Muscle of back (tissue), 3 donors: ENCODE measurements at regions not wholly inside any gene's neighbourhood (a gene's known extent, or its start where the extent isn't known, plus 50 kb on each side); places are given as distances from the start of the nearest gene placed in this dataset.
A peak's percentile ranks its signal among the peaks of the same experiment; 100 is the strongest.
"Not testable (repeated sequence)": the region's sequence is repeated elsewhere in the genome, so short reads cannot be mapped to it uniquely, and the experiment has no call there.

Source experiments
- DNase-seq, 3 donors: peaks; one replicate each; pipeline versions ENCODE4 v3.0.0 to v3.0.0-alpha.2; 2013

DNA sequence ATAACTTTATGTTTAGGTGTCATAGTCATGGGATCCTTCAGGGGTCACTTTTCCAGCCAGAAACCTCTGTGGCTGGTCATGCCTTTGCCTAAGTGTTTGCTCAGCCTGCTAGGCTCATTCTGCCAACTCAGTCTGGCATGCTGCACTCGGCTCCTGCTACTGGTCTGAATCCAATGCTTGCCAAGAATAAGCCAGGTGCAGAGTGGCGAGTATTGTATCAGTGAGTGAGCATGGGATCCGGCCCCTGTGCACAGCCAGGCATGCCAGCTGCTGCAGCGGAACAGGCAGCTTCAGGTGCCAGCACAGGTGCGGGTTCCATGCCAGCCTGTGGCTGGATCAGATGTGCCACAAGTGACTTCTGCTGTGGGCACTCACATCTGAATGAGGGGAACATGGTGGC, 1269.3 kb upstream of the CNTN5 start:
- DNase-seq, result no peak

DNA sequence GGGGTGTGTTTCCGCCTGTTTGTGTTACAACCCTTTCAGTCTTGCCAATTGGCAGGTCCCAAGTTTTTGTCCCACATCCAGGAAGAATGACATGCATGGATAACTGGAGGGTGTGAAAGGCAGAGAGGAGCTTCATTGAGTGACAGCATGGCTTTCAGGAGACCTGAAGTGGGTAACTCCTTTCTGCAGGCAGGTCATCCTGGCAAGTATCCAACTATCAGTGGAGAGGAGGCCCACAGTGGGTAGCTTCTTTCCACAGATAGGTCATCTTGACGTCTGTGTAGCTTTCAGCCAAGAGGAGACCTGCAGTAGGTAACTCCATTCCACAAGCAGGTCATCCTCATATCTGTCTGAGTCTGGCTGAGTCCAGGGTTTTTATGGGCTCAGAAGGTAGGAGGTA, 1268.8 kb upstream of the CNTN5 start:
- DNase-seq, result no peak

DNA sequence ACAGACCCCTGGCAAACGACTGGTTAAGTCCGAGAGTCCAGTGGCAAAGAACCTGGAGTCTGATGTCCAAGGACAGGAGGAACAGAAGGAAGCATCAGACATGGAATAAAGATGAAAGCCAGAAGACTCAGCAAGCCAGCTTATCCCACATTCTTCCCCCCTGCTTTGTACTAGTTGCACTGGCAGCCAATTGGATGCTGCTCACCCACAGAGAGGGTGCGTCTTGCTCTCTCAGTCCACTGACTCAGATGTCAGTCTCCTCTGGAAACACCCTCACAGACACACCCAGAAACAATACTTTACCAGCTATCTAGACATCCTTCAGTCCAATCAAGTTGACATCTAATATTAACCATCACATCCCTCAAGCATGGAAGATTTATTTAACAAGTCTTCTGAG, 1265.8 kb upstream of the CNTN5 start:
- no peak for DNase-seq

DNA sequence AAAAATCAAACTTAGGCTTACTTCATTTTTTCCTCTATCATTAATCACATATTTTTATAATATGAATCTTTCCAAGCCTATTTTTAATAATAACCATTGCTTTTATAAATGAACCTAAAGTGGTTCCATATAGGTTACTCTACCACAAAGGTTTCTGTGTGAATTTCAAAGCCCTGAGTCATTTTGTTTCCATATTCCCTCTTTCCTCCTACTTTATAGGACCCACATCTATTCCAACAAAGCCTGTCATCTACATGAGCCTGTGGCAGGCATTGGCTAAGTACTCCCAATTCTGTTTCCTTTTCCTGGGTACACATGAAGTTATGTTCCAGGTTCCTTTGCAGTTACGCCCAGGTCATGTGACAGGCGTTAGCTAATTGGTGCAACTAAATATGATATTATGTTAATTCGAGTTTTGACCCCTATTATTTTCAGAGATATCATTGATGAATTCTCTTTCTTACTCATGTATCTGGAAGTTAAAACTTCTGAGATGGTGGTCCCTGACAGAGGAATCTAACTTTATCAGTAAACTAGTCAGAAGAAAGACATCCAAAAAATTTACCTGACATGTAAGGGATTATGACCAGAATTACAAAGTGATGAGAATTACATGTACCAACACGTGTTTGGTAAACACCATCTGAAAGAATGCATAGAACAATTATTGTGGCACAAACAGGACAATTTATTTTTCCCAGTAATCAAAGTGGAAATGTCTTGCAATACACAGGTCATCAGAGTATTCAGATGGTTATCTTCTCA, 1264.0 kb upstream of the CNTN5 start:
- no peak for DNase-seq

DNA sequence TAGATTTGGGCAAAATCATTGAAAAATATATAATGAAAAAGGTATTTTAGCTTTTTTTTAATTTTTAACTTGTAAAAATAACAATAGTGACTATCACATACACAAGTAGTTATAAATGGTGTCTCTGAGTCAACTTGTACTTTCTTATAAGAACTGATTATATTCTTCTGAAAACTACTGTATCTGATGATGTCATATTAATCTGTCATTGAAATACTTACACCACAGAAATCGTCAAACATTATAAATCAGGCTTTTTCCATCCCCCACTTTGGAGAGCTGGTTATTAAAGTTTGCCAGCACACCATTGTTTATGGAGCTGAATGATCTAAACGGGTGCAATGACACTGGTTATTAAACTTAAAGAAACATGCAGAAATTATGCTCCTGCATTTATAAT, 1259.6 kb upstream of the CNTN5 start:
- no peak for DNase-seq

DNA sequence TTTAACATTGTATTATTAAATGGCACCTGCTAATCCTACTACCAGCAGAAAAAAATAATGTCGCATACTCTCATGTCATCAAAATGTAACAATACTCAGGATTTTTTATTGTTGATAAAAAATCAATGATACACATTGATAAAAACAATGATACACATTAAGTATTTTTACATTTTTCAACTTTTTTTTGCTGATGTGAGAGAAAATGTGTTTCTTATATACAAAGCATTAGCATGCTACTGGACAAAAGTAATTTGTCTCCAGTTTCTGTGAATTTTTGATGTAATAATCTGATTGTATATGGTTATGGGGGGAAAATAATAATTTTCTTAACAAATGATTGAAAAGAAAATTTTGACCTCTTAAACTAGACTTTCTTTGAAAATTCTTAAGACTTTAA, 1256.6 kb upstream of the CNTN5 start:
- no peak for DNase-seq

DNA sequence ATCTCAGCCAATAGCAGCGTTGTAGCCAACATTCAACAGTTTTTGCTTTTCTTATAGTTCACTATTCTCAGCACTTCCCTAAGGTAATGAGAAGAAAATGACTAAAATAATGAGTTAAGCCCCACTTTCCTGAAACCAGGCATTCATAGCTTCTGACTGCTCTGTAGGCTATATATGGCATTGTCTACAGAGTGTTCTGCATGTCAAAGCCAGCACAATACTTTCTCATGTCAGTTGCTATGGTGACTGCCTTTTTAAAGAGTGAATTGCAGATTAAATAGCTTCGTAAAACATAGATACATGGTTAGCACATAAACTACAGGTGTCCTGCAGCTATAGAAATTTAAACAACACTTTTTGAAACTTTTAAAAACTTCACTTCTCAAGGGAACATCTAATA, 1256.1 kb upstream of the CNTN5 start:
- DNase-seq, result peak in 1 of 3 donors; percentile 12

DNA sequence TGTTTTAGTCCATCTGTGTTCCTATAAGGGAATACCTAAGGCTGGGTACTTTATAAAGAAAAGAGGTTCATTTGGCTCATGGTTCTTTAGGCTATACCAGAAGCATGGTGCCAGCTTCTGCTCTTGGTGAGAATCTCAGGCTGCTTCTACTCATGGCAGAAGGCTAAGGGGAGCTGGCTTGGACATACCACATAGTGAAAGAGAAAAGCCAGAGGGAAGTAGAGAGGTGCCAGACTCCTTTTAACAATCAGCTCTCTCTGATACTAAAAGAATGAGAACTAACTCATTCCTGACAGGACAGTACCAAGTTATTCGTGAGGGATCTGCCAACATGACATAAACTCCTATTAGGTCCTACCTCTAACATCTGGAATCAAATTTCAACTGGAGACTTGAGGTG, 1250.2 kb upstream of the CNTN5 start:
- DNase-seq, result no peak

DNA sequence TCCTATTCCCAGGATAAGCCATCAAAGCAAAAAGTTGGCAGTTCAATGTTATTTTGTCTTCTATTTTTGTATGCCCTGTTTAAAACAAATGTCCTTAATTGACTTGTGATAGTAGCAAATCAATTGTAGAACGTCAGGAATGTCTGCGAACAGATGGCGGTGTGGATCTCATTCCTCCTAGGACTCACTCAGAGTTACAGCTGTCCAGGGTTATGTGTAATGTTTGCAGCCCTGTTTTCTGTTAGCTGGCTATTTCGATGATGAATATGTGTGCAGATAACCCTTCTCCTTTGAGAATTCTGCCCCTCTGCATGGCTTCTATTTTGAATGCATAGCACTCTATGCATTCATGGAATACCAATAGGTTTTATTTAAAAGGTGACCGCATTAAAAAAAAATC, 1248.0 kb upstream of the CNTN5 start:
- DNase-seq, result peak; percentile 23 to 50 (median 43)

DNA sequence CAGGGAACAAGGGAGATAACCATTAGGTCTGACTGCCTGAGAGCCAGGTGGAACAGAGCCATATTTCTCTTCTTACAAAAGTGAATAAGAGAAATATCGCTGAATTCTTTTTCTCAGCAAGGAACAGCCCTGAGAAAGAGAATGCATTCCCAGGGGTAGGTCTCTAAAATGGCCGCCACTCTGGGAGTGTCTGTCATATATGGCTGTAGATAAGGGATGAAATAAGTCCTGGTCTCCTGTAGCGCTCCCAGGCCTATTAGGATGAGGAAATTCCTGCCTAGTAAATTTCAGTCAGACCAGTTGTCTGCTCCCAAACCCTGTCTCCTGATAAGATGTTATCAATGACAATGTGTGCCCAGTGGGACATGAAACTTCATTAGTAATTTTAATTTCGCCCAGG, 1236.4 kb upstream of the CNTN5 start:
- DNase-seq, result not testable (repeated sequence)

DNA sequence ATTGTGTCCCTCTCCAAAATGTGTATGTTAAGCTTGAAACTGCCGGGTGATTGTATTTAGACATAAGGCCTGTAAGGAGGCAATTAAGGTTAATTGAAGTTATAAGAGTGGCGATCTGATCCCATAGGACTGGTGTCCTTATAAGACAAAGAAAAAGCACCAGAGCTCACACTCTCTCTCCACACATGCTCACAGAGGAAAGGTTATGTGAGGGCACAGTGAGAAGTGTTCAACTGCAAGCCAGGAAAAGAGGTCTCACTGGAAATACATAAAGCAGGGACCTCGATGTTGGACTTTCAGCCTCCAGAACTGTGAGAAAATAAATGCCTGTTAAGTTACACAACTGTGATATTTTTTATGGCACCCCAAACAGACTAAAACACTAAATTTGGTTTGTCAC, 1233.8 kb upstream of the CNTN5 start:
- DNase-seq, result no peak

DNA sequence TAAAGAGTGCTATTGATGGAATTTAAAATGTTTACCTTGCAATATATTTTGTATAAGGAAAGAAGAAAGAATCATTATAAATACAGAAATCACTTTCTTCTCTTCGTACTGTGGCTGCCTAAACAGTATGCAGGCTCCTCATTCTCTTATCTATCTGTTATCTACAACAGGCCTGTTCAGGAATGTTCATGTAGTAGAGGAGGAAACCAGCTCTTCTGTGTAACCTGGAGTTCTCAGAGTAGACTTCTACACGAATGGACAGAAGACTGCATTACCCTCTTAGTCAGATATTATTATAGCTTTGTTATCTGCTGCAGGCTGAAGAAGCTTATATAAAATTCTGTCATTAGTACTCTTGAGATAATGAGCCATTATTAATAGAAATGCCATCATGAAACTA, 1225.9 kb upstream of the CNTN5 start:
- DNase-seq, result no peak

DNA sequence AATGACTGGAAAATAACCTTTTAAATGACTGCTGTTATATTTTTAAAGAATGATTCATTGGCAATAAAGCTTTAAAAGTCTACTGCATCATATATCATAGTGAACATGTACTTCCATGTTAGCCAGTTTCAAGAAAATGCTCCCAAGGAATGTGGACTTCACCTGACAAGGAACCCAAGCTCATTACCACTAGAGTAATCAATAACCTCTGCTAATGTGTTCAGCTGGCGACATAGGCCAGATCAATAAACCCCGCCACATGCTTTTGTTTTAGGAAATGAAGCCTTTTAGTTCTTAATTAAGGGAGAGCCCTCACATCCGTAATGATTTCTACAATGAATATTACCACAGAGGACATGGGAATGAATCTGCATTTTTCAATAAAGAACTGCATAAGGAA, 1219.9 kb upstream of the CNTN5 start:
- DNase-seq, result no peak

DNA sequence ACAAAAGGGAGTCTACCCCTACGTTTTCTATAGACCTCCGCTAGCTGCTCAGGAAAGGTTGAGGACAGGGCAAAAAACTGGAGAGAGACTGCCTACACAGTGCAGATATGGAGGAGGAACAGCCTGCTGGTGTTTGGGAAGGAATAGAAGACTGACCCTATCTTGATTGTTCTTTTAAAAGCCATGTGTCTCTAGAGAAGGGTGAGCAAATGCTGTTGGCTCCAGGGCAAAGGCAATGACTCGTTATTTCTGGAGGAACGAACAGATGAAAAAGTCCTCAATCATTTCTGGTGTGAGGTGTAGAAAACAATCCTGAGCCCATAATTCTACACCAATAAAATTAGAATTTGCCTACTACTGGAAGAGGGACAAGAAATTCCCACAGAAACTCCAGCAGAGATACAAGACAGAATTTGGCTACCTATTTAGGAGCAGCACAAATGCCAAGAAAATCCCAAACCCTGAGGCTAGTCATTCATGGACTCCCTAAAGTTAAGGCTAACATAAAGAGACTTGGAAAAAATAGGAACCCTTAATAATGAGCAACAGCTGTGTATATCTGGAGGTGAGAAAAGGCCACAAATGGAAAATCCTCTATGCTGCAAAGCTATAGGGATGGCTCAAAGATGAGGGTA, 1206.3 kb upstream of the CNTN5 start:
- no peak for DNase-seq

DNA sequence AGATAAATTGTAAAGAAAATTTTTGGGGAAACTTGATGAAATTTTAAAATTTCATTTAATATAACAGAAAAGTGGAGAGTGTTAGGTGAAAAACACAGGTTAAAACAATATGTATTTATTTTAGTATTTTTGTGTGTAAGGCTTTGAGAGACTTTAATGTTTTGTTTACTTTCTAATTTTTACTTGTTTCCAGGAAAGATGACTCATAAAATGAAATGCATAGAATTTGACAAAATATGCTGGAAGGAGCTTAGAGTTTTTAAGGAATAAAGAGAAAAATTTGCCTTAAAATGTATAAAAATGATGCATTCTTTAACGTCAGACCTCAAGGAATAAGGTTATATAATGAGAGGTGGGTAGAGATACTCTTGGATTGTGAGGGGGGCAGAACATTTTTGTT, 1205.1 kb upstream of the CNTN5 start:
- no peak for DNase-seq

DNA sequence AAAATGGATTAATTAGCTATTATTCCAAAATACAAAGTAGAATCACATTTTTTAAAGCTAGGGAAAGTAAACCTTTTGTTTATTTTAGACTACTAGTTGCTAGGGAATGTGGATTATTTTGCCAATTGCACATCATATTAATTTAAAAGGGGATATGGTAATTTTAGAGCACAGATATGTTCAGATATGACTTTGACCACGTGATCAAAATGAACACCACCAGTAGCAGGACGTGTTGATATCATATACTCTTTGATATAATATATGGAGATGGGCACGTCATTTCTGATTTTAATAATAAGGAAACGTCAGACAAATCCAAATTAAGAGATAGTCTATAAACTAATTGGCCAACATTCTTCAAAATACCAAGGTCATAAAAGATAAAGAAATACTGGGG, 1188.3 kb upstream of the CNTN5 start:
- DNase-seq, result no peak

DNA sequence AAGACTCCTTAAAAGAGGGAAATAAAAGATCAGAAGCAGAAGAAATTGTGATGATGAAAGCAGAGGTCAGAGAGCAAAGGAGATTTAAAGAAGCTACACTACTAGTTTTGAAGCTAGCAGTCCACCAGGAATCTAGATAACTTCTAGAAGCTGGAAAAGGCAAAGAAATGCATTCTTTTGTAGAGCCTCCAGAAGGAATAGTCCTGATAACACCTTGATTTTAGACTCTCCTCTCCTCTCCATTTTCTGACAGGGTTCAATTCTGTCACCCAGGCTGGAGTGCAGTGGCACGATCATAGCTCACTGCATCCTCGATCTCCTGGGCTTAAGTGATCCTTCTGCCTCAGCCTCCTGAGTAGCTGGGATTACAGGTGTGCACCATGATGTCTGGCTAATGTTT, 1187.3 kb upstream of the CNTN5 start:
- no peak for DNase-seq

DNA sequence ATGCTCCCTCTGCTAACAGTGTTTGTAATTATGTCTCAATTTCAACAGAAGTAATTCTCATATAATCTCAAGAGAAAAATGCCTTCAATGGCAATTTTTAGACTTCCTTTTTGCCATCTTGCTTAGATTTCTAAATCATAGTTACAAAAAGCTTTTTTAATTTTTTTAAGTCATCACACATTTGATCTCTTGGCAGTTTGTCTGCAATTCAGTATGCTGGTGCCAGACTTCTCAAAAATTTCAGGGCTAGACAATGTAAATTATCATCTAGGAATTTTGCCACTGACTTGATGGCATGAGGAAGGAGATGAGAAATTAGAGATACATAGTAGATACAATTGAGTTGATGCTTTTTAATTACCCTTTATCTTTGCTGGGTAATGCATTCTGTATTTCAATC, 1176.7 kb upstream of the CNTN5 start:
- DNase-seq, result no peak

DNA sequence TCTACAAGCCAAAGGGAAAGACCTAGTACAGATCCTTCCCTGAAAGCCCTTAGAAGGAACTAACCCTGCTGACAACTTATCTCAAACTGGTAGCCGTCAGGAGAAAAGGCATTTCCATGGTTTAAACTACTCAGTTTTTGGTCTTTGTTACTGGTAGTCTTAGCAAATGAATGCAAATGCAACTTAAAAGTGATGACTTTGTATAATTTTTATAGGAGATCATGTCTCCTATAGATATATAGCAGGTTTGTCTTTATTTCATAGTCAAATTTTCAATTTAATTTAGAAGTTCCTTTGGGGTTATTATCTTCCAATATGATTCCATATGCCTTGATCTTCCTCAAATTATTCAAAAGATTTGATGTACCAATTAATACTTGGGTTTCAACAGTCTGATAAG, 1173.0 kb upstream of the CNTN5 start:
- no peak for DNase-seq

DNA sequence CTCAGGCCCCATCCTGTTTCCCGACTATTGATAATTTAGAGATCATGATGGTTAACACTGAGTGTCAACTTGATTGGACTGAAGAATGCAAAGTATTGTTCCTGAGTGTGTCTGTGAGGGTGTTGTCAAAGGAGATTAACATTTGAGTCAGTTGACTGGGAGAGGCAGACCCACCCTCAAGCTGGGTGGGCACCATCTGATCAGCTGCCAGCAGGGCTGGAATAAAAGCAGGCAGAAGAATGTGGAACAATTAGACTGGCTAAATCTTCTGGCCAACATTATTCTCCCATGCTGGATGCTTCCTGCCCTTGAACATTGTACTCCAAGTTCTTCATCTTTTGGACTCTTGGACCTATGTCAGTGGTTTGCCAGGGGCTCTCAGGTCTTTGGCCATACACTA, 1170.0 kb upstream of the CNTN5 start:
- no peak for DNase-seq

DNA sequence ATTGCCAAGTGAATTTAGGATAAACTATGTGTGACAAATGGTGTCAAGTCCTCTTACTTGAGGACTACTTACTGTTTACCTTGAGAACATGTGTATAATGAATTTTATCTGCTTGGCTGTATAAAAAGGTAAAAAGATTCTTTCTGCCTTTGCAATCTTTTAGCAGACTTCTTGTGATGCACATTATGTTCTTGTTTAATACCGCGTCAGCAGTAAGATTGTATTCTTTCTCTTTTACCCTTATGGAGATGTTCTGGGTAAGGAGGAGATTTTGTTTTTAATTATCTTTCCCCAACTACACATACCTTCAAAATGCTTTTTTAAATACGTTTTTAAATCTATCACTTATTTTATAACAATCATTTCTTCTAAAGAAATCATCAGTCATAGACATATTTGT, 1166.4 kb upstream of the CNTN5 start:
- no peak for DNase-seq

DNA sequence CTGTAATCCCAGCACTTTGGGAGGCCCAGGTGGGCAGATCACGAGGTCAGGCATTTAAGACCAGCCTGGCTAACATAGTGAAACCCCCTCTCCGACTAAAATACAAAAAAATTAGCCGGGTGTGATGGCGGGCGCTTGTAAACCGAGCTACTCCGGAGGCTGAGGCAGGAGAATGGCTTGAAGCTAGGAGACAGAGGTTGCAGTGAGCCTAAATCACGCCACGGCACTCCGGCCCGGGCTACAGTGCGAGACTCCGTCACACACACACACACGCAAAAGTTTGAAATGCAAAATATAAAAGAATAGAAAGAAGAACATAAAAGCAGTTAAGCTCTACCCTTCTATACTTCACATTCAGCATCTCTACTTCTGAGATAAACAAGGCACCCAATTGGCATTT, 1165.9 kb upstream of the CNTN5 start:
- no peak for DNase-seq

DNA sequence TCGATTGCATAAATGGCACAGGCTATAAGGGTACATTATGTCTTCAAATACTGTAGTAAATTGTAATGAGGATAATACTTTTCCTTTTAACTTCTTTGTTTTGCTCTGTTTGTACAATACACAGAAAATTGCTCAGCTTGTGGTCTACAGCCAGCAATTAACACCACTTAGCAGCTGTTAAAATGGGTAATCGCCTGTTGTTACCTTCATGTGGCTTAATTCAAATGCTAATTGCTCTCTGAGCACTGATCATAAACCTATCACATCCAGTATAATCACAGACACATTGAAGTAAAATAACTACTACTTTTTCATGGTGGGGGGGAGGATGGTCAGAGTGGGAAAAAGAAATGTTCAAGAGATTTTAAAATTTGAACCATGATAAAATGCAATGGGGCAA, 1164.1 kb upstream of the CNTN5 start:
- no peak for DNase-seq

DNA sequence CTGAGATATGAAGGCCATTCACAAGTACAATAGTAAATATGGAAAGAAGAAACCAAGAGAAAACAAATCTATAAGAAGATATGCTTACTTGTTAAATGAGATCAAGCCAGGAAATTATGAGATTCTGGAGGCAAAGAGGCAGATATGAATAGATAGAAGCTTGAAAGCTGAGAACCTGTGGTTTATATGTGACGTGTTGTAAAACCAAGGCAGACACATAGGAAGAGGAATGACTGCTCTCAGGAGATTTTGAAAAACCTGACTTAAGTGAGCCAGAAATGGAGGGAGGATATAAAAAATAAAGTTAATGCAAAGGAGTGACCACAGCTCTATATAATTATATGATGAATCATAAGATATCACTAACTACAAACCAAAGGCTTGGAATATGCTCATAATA, 1160.5 kb upstream of the CNTN5 start:
- no peak for DNase-seq
